Mesothelial cell of epicardium (in vitro differentiated cells): ENCODE measurements at regions not wholly inside any gene's neighbourhood (a gene's known extent, or its start where the extent isn't known, plus 50 kb on each side); places are given as distances from the start of the nearest gene placed in this dataset.

Experiments
- DNase-seq, 2 experiments: peaks; one replicate each; pipeline ENCODE4 v3.0.0; 2021; ENCODE audit warnings: low spot score in 2 of 2; ENCODE audit not compliant: unreplicated experiment in 2 of 2
- H3K27ac Mint-ChIP-seq: 2 replicates; pipeline ENCODE4 v1.8.0; 2021; ENCODE audit warnings: mixed read lengths
- H3K27me3 Mint-ChIP-seq: 2 replicates; pipeline ENCODE4 v1.8.0; 2021; ENCODE audit warnings: low read depth, mixed read lengths
- H3K36me3 Mint-ChIP-seq: 2 replicates; pipeline ENCODE4 v1.8.0; 2021; ENCODE audit warnings: mixed read lengths
- H3K4me1 Mint-ChIP-seq: 2 replicates; pipeline ENCODE4 v1.8.0; 2021; ENCODE audit warnings: mixed read lengths
- H3K4me3 Mint-ChIP-seq: 2 replicates; pipeline ENCODE4 v1.8.0; 2021; ENCODE audit warnings: mild to moderate bottlenecking, moderate library complexity, mixed read lengths
- H3K9me3 Mint-ChIP-seq: 2 replicates; pipeline ENCODE4 v1.8.0; 2021; ENCODE audit warnings: mixed read lengths
- TF ChIP-seq, protein P1 (sequence below): fragments of 200-600 bp; sonication (generic); IDR thresholded peaks from one replicate; pipeline ENCODE4 v1.5.0; 2021; ENCODE audit warnings: antibody characterized with exemption; ENCODE audit not compliant: unreplicated experiment

DNA sequence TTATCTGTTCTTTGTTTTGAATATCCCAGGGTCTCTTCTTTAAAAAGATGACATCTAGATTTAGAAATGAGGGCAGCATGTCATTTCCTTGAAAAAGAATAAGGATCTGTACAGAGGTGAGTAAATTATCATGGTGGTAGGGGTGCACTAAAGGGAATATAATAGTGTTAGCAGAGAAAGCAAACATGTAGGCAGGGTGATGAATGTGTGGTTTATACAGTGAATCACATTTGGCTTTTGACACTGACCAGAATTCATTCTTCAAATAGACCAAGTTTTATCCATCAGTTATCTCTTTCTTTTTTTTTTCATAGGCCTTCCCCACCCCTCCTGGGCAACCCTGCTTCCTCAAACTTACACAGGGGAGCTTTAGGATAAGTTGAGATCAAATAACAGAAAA, 184.5 kb upstream of the LRP1B start:
- no peaks in the 10 kb centered on the region for H3K27me3 Mint-ChIP-seq
- no peak overlapping the region for H3K4me3 Mint-ChIP-seq
- H3K36me3 Mint-ChIP-seq = peaks cover 6% of the 10 kb centered on the region
- H3K27ac Mint-ChIP-seq = no peak overlapping the region
- DNase-seq = no peak
- TF ChIP-seq, protein P1, sequence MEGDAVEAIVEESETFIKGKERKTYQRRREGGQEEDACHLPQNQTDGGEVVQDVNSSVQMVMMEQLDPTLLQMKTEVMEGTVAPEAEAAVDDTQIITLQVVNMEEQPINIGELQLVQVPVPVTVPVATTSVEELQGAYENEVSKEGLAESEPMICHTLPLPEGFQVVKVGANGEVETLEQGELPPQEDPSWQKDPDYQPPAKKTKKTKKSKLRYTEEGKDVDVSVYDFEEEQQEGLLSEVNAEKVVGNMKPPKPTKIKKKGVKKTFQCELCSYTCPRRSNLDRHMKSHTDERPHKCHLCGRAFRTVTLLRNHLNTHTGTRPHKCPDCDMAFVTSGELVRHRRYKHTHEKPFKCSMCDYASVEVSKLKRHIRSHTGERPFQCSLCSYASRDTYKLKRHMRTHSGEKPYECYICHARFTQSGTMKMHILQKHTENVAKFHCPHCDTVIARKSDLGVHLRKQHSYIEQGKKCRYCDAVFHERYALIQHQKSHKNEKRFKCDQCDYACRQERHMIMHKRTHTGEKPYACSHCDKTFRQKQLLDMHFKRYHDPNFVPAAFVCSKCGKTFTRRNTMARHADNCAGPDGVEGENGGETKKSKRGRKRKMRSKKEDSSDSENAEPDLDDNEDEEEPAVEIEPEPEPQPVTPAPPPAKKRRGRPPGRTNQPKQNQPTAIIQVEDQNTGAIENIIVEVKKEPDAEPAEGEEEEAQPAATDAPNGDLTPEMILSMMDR = no peak
- peaks cover 26% of the 10 kb centered on the region for H3K9me3 Mint-ChIP-seq
- H3K4me1 Mint-ChIP-seq = peaks cover 3% of the 10 kb centered on the region

DNA sequence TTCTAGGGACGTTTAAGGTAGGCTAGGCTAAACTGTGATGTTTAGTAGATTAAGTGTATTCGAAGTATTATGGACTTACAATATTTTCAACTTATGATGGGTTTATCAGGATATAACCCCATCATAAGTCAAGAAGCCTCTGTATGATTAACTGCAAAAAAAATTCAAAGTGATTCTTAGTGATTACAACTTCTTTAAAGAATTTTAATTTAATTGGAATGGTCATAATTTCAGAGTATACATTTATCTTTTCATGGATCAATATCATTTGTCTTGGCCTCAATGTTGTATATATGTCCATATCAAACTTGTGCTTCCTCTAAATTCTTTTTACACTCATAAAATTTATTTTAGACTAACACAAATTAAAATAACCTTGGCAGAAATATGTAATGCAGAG, 183.3 kb upstream of the LRP1B start:
- TF ChIP-seq, protein P1 = no peak
- H3K4me1 Mint-ChIP-seq = peaks cover 3% of the 10 kb centered on the region
- no peak overlapping the region for H3K4me3 Mint-ChIP-seq
- H3K9me3 Mint-ChIP-seq = peaks cover 22% of the 10 kb centered on the region
- no peak for DNase-seq
- H3K27ac Mint-ChIP-seq = no peak overlapping the region
- H3K36me3 Mint-ChIP-seq = peaks cover 6% of the 10 kb centered on the region
- H3K27me3 Mint-ChIP-seq = no peaks in the 10 kb centered on the region

DNA sequence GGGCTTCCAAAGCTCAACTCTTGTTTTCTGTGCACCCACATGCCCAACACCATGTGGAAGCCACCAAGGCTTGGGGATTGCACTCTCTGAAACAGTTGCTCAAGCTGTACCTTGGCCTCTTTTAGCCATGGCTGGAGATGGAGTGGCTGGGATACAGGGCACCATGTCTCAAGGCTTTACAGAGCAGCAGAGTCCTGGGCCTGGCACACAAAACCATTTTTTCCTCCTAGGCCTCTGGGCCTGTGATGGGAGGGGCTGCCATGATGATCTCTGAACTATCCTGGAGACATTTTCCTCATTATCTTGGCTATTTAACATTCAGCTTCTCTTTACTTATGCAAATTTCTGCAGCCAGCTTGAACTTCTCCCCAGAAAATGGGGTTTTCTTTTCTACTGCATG, 179.7 kb upstream of the LRP1B start:
- TF ChIP-seq, protein P1 = no peak
- Mint-ChIP-seq H3K4me3 (no peak overlapping the region), H3K9me3 (peaks cover 22% of the 10 kb centered on the region), H3K36me3 (peaks cover 6% of the 10 kb centered on the region), H3K4me1 (peaks cover 11% of the 10 kb centered on the region), H3K27me3 (no peaks in the 10 kb centered on the region), H3K27ac (no peak overlapping the region)
- DNase-seq = no peak

DNA sequence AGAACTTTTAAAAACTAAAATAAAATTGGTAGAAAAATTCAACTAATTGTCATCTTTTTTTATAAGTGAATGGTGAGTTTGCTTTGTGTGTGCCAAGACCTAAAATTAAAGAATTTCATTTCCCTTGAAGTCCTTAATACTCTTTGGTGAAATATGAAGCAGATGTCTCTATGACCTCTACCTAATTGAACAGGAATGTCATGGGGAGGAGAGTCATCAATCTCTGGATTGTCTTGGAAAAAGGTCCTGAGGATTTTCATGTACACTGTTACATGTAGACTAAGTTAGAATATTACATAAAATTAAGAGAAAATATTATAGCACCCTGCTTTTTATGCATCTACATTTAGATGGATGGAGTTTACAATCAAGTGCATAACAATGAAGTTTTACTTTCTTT, 177.9 kb upstream of the LRP1B start:
- H3K9me3 Mint-ChIP-seq = peaks cover 25% of the 10 kb centered on the region
- no peak for DNase-seq
- no peaks in the 10 kb centered on the region for H3K27me3 Mint-ChIP-seq
- TF ChIP-seq, protein P1 = no peak
- H3K4me3 Mint-ChIP-seq = no peak overlapping the region
- H3K27ac Mint-ChIP-seq = no peak overlapping the region
- H3K4me1 Mint-ChIP-seq = peaks cover 8% of the 10 kb centered on the region
- peaks cover 6% of the 10 kb centered on the region for H3K36me3 Mint-ChIP-seq

DNA sequence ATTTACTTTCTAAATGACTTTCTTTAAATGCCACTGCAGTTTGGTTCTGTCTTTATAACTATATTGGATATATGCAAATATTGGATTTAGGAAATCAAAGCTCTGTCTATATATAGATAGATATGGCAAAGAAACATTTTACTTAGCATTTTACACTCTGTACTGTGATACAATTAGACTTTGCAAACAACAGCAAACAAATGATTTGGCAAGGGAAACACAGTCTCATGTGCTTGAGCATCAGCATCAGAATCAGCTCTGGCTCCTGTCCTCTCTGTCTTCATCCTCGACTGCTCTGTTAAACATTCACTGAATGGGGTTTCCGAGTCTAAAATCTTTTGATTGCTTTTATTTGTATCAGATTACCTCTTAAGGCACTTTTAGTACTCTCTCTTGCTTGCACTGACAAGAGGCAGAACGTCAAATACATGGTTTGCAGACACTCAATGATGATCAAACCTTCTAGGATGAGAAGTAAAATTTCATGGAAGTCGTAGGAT, 176.8 kb upstream of the LRP1B start:
- Mint-ChIP-seq H3K9me3 (peaks cover 23% of the 10 kb centered on the region), H3K36me3 (peaks cover 6% of the 10 kb centered on the region), H3K4me1 (peaks cover 8% of the 10 kb centered on the region), H3K4me3 (no peak overlapping the region), H3K27me3 (no peaks in the 10 kb centered on the region), H3K27ac (no peak overlapping the region)
- no peak for DNase-seq
- TF ChIP-seq, protein P1 = no peak

DNA sequence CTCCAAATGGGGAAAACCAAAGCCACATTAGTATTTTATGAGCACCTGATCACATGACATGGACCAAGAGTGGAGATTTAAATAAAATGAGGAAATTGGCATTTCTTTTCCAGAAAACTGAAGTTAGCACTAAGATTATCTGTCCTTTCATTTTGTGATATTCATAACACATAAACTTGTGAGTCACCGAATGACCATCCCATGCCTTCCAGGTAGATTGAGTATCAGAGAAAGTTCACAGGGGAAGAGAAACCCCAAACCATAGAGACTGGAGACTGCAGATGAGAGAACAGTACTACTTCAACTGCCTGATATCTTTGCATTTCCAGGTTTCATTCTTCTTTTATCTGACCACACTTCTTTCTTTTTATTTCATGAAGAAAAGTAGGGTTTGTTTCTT, 176.3 kb upstream of the LRP1B start:
- Mint-ChIP-seq H3K4me3 (no peak overlapping the region), H3K9me3 (peaks cover 24% of the 10 kb centered on the region), H3K27me3 (no peaks in the 10 kb centered on the region), H3K4me1 (peaks cover 8% of the 10 kb centered on the region), H3K36me3 (peaks cover 6% of the 10 kb centered on the region), H3K27ac (no peak overlapping the region)
- TF ChIP-seq, protein P1 = no peak
- no peak for DNase-seq
